ENCODE measurements at regions not wholly inside any gene's neighbourhood (a gene's known extent, or its start where the extent isn't known, plus 50 kb on each side); places are given as distances from the start of the nearest gene placed in this dataset.

GRCh38 chr15:57884936-57885335, 178.4 kb downstream of the POLR2M start:
- TF ChIP-seq MAX (IDR thresholded peaks at IDR 0.05), result no peak
- no peak for TF ChIP-seq FOXA1 (IDR thresholded peaks at IDR 0.05)
- no peak for TF ChIP-seq CTCF (IDR thresholded peaks at IDR 0.05; ENCODE audit: low read depth, low read length, missing input control)
- no peak for TF ChIP-seq RAD21 (IDR thresholded peaks at IDR 0.05)
- TF ChIP-seq JUND (IDR thresholded peaks at IDR 0.05), result no peak

Data from liver (tissue), 3 donors.